ENCODE measurements at regions not wholly inside any gene's neighbourhood (a gene's known extent, or its start where the extent isn't known, plus 50 kb on each side); places are given as distances from the start of the nearest gene placed in this dataset.

- Histone ChIP-seq H3K4me3 (no peak overlapping the region), H3K27ac (no peak overlapping the region)
- no peak for DNase-seq (ENCODE audit: low spot score)
- no peak for TF ChIP-seq CTCF (IDR thresholded peaks at IDR 0.05)
Observed at GRCh38 chr10:90174531-90174930, 473.1 kb downstream of the KIF20B start.

GRCh38 chr10:90175161-90175681, 473.8 kb downstream of the KIF20B start:
- no peak for TF ChIP-seq CTCF (IDR thresholded peaks at IDR 0.05)
- Histone ChIP-seq H3K27ac (no peak overlapping the region), H3K4me3 (no peak overlapping the region)
- DNase-seq (ENCODE audit: low spot score) = no peak

- no peak for TF ChIP-seq CTCF (IDR thresholded peaks at IDR 0.05)
- Histone ChIP-seq H3K27ac (no peak overlapping the region), H3K4me3 (no peak overlapping the region)
- DNase-seq (ENCODE audit: low spot score) = peak; percentile 70
Observed at GRCh38 chr10:90179696-90180407, 478.5 kb downstream of the KIF20B start.

GRCh38 chr10:90180886-90181691, 479.7 kb downstream of the KIF20B start:
- no peak overlapping the region for H3K27ac ChIP-seq
- no peak overlapping the region for H3K4me3 ChIP-seq
- TF ChIP-seq CTCF (IDR thresholded peaks at IDR 0.05) = no peak
- DNase-seq (ENCODE audit: low spot score) = no peak

GRCh38 chr10:90192825-90193224, 491.4 kb downstream of the KIF20B start:
- DNase-seq (ENCODE audit: low spot score) = no peak
- Histone ChIP-seq H3K27ac (no peak overlapping the region), H3K4me3 (no peak overlapping the region)
- TF ChIP-seq CTCF (IDR thresholded peaks at IDR 0.05) = no peak

GRCh38 chr10:90193240-90193985, 492.0 kb downstream of the KIF20B start:
- no peak for DNase-seq (ENCODE audit: low spot score)
- no peak for TF ChIP-seq CTCF (IDR thresholded peaks at IDR 0.05)
- Histone ChIP-seq H3K4me3 (no peak overlapping the region), H3K27ac (no peak overlapping the region)
